Fibroblast of skin of back (primary cell): ENCODE measurements at regions not wholly inside any gene's neighbourhood (a gene's known extent, or its start where the extent isn't known, plus 50 kb on each side); places are given as distances from the start of the nearest gene placed in this dataset.
A peak's percentile ranks its signal among the peaks of the same experiment; 100 is the strongest.
"Not testable (repeated sequence)": the region's sequence is repeated elsewhere in the genome, so short reads cannot be mapped to it uniquely, and the experiment has no call there.

Source experiments
- DNase-seq: peaks from one replicate; pipeline ENCODE4 v3.0.0-alpha.2; 2013

DNA sequence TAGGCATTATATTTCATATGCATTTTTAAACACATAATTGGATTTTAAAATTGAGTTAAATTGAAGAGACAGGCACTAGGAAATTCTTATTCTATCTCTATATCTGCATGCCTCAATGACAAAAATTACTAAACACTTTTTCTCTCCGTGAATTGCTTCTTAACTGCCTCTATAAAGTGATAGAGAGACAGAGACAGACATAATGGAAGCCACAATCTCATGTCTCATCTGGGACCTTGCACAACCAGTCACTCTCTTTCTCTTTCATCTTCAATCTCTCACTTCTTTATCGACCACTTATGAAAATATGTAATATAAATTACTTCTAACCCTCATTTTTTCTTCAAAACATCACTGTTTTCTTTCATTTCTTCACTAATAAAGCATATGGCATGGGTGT lies 238.9 kb upstream of the ZNF804A start:
- DNase-seq: no peak

DNA sequence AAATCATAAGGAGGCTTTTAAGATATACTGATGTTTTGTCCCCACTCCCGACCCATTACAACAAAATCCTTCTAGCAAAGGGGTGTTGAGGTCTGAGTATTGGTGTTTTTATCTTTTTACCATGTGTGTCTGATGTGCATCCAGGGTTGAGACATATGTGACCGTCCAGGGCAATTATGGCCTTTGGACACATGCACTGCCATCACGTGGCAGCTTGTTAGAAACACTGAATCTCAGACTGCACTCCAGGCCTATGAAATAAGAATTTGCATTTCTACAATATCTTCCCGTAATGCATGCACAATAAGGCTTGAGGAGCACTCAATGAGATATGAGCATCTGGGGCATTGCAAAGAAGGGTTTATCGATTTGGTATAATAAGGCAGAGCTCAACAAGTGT lies 235.1 kb upstream of the ZNF804A start:
- DNase-seq: no peak

DNA sequence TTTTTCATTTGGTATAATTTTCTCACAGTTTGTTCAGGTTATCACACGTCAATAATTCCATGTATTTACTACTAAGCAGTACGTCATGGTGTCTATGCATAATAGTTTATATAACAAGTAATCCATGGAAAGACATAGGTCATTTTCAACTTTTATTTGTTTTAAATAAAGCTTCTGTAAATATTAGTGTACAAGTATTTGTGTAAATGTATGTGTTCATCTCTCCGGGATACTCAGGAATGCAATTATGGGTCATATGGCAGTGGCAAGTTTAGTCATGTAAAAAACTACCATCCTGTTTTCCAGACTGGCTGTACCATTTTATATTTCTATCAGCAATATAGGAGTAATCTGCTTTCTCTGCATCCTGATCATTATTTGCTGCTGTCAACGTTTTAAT lies 231.1 kb upstream of the ZNF804A start:
- DNase-seq: no peak

DNA sequence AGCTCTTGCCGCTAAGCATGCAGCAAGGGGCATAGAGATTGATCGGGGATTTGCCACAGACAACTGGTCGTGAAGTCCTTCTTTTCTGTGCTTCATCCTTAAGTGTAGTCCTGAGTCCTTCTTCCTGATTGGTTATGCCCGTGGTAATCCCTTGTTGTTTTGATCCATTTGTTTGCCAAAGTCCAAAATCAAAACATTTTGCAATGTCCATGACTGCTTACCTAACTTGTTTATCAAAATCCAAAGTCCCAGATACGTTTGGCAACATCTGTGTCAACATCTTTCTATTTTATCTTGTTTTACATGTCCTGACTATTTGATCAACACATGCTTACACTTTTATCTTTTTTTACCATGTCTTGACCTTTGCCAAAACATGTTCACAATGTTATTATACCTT lies 229.0 kb upstream of the ZNF804A start:
- no peak for DNase-seq

DNA sequence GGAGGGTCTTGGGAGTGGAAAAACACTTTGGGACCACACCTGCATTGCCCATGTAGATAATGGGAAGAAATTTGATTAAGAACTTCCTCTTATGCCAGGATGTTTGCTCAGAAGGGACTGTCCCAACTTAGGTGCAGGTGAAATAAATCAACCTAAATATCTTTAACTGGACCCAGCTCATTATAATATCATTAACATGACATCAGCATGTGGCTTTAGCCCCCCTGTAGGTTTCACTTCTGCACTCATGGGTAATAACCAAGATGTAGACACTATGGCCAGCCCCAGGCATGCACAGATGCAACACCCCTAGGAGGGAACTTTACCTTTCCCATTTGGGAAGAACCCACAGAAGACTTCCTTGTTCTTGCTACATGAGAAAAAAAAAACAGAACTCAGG lies 227.4 kb upstream of the ZNF804A start:
- no peak for DNase-seq

DNA sequence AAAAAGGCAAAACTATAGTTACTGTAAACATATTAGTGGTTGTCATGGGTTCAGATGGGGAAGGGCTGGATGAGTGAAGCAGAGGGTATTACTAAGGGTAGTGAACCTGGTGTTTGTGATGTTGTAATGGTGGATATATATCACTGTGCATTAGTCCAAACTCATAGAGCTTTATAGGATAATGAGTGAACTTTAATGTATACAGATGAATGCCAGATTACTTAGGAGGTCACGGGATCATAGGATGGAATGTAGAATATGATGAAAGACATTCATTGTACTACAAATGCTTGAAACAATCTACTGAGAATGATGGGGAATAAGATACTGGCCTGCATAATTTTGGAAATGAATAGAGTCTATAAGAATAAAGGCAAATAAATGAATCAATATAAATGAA lies 226.7 kb upstream of the ZNF804A start:
- DNase-seq: no peak

DNA sequence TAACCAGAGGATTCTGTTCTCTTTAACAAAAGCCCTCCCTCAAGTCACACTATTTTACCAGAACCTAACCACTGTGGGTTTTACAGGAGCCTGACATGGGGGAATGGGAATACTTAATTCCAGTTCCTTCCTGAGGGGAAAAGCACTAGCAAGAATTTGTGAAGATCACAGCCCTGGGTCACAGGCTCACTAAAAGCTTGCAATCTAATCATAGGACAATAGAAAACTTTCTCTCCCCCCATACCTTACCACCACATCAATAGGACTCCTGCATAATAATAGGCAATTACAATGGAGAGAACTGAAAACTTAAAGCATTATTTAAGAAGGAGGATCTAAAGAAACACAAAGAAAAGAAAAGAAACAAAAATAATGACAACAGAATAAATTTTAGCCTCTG lies 225.8 kb upstream of the ZNF804A start:
- DNase-seq: no peak

DNA sequence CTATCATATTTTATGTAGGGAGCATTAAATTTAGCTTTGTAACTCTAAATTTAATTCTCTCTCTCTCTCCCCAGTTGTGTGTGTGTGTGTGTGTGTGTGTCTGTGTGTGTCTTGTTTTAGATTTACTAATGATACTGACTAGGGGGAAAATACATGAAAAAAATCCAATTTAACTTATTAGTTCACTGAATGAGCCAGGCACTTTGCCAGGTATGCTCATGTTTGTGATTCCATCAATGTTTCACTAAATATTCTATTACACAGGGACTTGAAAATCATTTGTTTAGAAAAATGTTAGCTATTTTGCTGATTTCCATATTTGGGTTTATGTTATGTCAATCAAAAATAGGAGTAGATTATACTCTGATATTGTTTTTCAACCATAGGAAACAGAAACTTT lies 203.7 kb upstream of the ZNF804A start:
- no peak for DNase-seq

DNA sequence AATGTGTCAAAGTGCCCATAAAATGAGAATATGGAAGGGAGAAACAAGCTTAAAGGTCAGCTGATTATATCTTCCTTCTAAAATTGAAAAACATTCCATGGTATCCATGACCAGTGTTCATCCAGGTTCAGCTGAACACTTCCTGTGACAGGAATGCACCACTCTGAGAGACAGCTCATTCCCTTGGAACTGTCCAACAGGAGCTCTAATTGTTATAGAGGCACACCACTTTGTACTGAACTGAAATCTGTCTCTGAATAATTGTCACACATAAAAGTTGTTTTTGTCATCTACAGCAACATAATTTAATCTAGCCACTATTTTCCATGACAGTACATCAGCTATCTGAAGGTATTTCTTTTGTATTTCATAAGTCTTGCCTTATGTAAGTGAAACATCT lies 195.9 kb upstream of the ZNF804A start:
- no peak for DNase-seq

DNA sequence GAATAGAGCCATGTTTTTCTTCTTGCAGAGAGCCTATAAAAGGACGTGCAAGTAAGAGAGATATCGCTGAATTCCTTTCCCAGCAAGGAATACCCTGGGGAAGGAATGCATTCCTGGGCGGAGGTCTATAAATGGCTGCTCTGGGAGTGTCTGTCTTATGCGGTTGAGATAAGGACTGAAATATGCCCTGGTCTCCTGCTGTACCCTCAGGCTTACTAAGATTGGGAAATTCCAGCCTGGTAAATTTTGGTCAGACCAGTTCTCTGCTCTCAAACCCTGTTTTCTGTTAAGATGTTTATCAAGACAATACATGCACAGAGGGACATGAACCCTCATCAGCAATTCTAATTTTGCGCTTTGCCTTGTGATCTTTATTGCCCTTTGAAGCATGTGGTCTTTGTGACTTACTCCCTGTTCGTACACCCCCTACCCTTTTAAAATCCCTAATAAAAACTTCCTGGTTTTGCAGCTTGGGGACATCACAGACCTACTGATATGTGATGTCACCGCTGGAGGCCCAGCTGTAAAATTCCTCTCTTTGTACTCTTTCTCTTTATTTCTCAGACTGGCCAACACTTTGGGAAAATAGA lies 191.2 kb upstream of the ZNF804A start:
- DNase-seq: not testable (repeated sequence)

DNA sequence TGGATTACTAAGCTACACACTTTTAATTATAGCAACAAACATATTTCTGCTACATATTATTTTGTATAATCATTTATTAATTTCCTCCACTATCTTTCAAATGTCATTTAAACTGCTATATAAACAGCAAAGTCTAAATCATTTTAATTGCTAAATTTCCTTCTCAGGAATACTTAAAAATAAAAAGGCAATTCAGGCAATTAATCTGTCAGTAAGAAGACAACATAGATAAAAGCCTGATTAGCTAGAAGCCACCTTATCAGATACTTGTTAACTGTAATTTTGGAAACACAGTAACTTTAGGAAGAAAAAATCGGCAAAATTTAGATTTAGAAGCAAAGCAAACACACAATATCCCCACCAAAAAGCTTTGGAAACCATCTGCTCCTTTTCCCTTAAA lies 188.2 kb upstream of the ZNF804A start:
- no peak for DNase-seq

DNA sequence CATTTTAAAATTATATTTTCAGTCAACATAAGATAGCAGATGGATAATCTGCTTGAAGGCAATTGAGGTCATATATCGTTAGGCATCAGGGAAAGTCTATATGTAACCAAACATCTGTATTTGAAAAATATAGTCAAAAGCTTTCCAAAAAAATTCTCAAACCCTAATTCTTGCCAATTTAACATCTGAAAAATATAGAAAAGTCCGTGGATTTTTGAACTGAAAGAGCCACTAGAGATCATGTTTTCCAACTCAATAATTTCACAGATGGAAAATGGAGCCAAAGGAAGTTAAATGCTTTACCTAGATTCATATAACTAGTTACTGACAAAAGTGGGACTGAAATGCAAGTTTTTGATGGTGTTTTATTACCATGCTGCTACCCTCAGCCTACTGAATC lies 185.1 kb upstream of the ZNF804A start:
- DNase-seq: no peak

DNA sequence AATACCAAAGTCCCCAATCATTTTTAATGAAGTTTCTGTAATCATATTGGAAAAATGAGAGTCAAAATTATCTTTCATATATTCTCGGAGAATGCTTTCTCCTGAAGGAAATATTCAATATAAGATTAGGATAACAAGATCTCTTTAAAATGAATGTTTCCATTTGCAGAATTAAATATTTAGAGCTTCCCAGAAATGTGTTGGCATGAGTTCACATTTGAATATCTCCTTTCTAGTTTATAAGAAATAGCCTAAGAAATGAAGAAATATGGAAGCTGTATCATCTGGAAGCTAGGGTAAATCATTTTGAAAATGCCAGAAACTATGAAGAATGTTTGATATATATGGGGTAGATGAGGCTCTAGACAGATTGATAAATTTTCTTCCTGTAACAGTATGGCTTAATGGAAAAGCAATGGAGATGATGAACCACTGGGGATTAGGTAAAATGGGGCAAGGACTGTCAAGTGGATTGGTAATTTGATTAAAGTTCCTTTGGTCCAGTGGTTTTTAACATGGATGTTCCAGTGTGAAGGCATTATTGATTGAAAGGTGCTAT lies 184.6 kb upstream of the ZNF804A start:
- DNase-seq: no peak

DNA sequence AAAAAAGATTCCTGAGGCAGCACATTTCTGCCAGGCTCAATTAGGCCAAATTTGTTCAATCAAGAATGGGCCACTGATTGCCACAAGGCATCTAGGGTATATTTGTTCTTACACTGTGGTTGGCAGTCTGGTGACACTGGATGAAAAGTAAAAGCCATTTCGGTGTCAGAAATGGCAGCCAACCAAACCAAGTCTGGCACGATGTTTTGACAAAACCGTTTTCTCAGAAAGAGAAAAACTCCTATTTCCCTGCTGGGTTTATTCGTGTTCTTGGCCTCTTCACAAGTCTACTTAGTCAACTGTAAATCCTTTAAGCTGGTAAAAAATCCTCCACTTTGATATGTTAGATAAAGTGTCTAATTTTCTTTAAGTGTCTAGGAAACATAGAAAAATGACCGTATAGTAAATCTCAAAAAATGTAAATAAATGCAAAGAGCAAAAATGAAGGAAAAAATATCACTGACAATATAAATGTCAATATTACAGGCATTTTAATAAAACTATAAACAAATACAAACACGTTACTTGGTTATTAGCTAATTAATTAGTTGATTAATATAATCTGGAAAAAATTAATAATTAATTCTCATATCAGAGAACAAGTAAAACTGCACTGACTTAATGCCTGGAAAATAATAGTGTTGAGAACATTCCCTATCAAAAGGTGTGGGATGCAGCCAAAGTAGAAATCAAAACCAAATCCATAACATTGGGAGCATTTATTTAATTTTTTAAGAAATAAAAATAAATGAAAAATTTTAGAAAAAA lies 182.0 kb upstream of the ZNF804A start:
- no peak for DNase-seq

DNA sequence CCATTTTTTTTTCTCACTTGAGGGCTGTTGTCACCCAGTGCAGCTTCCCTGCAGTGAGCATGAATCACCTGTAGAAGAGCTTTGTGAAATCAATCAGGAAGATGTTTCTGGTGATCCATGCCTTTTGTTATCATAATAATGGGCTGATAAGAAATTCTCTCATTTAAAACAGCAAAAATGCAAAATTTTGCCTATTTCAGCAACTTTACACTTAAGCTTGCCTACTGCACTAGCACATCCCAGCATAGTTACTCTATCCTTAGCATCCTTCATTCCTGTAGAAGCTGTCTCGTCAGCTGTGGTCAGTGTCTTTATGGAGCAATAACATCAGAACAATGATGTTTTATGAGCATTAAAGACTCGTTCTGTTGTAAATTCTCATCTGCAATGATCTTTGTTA lies 178.6 kb upstream of the ZNF804A start:
- DNase-seq: no peak

DNA sequence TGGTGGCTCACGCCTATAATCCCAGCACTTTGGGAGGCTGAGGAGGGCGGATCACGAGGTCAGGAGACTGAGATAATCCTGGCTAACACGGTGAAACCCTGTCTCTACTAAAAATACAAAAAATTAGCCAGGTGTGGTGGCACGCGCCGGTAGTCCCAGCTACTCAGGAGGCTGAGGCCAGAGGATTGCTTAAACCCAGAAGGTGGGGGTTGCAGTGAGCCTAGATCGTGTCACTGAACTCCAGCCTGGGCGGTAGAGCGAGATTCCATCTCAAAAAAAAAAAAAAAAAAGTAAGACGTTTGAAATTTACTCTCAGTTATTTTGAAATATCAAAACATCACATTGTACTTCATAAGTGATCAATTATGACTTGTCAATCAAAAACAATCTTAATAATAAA lies 176.9 kb upstream of the ZNF804A start:
- not testable (repeated sequence) for DNase-seq

DNA sequence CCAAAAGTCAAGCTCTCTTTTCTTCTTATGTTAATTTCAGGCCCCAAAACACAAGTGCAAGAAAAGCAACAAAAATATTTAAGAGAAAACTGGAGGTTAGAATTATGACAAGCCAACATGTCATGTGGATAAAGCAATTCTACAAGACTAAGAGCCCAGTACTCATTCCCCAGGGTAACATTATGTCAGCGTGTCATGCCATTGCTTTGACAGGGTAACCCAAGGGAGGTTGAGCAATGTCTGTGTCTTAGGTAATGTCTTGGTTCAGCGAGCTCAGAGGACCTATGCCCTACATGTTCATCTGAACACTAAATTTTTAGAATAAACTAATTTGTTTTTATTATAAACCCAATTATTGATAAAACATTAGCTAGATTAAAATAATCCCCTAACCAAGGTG lies 173.2 kb upstream of the ZNF804A start:
- DNase-seq: peak; percentile 25

DNA sequence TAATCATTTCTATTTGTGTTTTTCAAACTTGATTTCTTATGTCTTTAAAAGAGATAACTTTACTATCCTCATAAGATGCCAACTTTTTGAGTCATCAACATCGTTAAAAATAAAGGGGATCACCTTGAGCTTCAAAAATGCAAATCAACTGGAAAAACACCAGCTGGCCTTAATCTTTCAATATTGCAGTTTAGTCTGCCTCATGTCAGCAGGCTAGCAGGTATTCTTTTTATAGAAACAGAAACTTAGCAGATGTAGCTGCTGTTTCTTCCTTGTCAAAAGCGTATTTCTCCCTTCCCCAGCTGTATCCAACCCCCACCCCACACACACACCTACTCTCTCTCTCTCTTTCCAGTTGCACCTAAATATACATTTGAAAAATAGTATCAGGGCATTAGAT lies 154.1 kb upstream of the ZNF804A start:
- no peak for DNase-seq

DNA sequence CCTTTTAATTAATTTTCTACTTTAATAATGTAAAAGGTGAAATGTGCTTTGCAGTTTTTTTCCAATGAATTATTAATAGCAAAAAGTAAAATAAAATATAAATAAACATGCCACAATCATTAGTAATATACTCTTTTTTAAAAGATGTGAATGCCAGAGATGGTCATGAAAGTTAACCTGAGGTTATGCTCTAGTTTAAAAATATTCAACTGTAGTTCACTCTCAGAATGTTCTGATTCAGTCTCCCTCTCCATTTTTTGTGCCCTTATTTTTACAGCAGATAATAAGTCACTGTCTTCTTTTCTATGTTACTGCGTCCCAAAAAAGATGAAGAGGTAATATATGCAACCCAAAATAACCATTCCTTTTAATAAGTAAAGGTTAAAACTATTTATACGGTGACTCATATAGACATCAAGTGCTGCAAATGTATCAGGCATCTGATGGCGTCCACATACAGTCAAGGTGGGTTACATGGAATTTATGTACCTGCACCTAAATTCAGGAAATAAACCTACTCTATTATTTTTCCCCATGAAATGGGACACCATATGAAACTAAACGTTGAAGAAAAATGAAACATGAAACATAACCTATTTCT lies 153.6 kb upstream of the ZNF804A start:
- DNase-seq: no peak

DNA sequence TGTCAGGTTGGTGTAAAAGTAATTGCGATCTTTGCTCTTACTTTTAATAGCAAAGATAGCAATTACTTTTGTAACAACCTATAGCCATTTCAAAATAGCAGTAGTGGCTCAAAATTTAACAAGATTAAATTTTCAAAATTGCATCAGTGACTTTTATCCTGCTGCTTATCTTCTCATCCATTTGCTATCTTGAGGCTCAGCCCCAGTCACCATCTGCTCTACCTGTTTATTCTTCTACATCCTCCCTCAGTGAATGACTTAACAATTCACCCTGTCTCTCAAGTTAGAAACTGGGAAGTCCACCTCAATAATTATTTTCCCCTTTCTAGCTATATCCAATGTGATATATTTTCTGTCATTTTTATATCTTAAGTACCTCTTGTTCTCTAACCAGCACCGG lies 148.6 kb upstream of the ZNF804A start:
- DNase-seq: no peak

DNA sequence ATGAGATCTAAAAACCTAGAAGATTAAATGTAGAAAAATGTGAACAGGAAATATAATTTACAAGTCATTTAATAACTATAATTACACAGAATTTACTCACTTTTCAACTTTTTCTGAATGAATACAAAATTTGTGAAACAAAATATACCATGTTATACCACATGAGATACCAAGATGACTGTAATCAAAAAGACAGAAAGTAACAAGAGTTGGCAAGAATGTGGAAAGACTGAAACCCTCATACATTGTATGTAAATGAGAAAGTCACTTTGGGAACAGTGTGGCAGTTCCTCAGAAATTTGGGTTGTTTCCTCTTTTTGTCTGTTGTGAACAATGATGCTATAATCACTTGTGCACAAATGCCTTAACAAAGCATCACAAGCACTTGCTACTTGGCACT lies 145.4 kb upstream of the ZNF804A start:
- DNase-seq: no peak

DNA sequence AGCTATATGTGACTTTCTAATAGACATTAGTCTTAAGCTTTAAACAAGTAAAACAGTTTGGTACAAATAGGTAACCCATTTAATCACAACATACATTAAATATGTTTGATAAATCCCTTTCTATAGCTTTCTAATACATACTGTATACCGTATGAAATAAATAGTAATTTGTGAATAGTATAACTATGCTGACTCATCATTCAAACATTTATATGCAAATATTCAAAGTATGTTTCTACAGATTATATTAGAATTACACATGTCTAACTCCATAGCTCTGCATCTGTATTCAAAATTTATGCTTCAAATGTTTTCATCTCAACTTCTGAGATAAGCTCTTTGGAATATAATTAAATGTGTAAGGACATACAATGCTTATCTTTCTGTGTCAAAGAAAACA lies 142.7 kb upstream of the ZNF804A start:
- DNase-seq: peak; percentile 3

DNA sequence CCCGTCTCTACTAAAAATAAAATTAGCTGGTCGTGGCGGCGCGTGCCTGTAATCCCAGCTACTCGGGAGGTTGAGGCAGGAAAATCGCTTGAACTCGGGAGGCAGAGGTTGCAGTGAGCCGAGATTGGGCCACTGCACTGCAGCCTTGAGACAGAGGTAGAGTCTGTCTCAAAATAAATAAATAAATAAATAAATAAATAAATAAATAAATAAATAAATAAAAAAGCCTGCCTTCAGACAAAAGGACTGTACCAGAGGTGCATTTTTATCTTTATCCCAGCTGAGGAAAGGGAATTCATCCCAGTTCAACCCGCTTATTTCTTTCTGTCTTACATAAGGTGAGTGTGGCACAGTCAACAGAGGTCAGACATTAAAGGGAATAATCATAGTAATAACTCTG lies 141.6 kb upstream of the ZNF804A start:
- DNase-seq: not testable (repeated sequence)
